GM21367 (cell line): ENCODE measurements at regions not wholly inside any gene's neighbourhood (a gene's known extent, or its start where the extent isn't known, plus 50 kb on each side); places are given as distances from the start of the nearest gene placed in this dataset.
"Not testable (repeated sequence)": the region's sequence is repeated elsewhere in the genome, so short reads cannot be mapped to it uniquely, and the experiment has no call there.

ENCODE experiments used
- ATAC-seq: cut with Tn5 transposase; IDR thresholded peaks from one replicate; pipeline ENCODE4 v1.9.1; 2021; ENCODE audit not compliant: unreplicated experiment

- not testable (repeated sequence) for ATAC-seq
Observed at GRCh38 chr5:145395151-145395550, 440.0 kb downstream of the PRELID2 start.

GRCh38 chr5:145393426-145393825, 441.7 kb downstream of the PRELID2 start:
- ATAC-seq = no peak

- no peak for ATAC-seq
Observed at GRCh38 chr5:145389047-145389446, 446.1 kb downstream of the PRELID2 start.

- no peak for ATAC-seq
Observed at GRCh38 chr5:145385276-145385675, 449.9 kb downstream of the PRELID2 start.

GRCh38 chr5:145378226-145378625, 456.9 kb downstream of the PRELID2 start:
- ATAC-seq = no peak

GRCh38 chr5:145375521-145375920, 459.6 kb downstream of the PRELID2 start:
- no peak for ATAC-seq

GRCh38 chr5:145365464-145365863, 469.7 kb downstream of the PRELID2 start:
- no peak for ATAC-seq

- ATAC-seq = no peak
Observed at GRCh38 chr5:145362266-145362665, 472.9 kb downstream of the PRELID2 start.

GRCh38 chr5:145360936-145361335, 474.2 kb downstream of the PRELID2 start:
- ATAC-seq = no peak

GRCh38 chr5:145350513-145350912, 484.6 kb downstream of the PRELID2 start:
- ATAC-seq = no peak

- no peak for ATAC-seq
Observed at GRCh38 chr5:145347026-145347616, 488.0 kb downstream of the PRELID2 start.

- no peak for ATAC-seq
Observed at GRCh38 chr5:145345511-145346287, 489.4 kb downstream of the PRELID2 start.

- ATAC-seq = no peak
Observed at GRCh38 chr5:145341842-145342241, 493.3 kb downstream of the PRELID2 start.

- ATAC-seq = no peak
Observed at GRCh38 chr5:145340099-145340498, 495.0 kb downstream of the PRELID2 start.

GRCh38 chr5:145324767-145325479, 510.2 kb downstream of the PRELID2 start:
- ATAC-seq = no peak

GRCh38 chr5:145324101-145324500, 511.0 kb downstream of the PRELID2 start:
- no peak for ATAC-seq

- no peak for ATAC-seq
Observed at GRCh38 chr5:145316282-145316681, 518.9 kb downstream of the PRELID2 start.

GRCh38 chr5:145307866-145308382, 527.2 kb downstream of the PRELID2 start:
- ATAC-seq = no peak

- no peak for ATAC-seq
Observed at GRCh38 chr5:145295236-145295835, 539.8 kb downstream of the PRELID2 start.

- ATAC-seq = no peak
Observed at GRCh38 chr5:145294331-145294730, 540.8 kb downstream of the PRELID2 start.

- ATAC-seq = no peak
Observed at GRCh38 chr5:145293716-145294115, 541.4 kb downstream of the PRELID2 start.
